ENCODE measurements at regions not wholly inside any gene's neighbourhood (a gene's known extent, or its start where the extent isn't known, plus 50 kb on each side); places are given as distances from the start of the nearest gene placed in this dataset.

DNA sequence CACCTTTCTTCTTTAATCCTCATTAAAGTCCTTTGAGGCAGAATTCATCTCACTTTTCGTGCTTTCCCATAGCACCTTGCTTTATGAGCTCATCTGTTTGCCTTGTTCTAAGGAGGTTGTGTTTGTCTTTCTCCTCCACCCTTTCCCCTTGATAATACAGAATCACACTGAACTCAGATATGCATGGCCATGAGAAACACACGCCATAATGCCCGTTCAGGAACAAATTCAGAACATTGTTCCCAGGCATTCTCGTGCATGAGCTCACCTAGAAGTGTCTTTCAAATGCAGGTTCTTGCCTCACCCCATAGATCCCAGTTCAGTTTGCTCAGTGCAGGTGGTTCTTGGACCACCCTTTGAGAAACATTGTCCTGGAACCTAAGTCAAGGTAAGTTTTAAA lies 71.1 kb downstream of the TMEM114 start:
- Histone ChIP-seq H3K36me3 (ENCODE audit: control insufficient read depth, insufficient read depth, low read length) (no peaks in the 10 kb centered on the region), H3K4me1 (ENCODE audit: control insufficient read depth, insufficient read depth, low read length) (peaks cover 2% of the 10 kb centered on the region), H3K4me3 (ENCODE audit: low read length) (no peak overlapping the region), H3K27me3 (ENCODE audit: control insufficient read depth, insufficient read depth, low read length, poor library complexity, severe bottlenecking) (peaks cover 8% of the 10 kb centered on the region), H3K9me3 (ENCODE audit: control insufficient read depth, low read length) (no peaks in the 10 kb centered on the region), H3K27ac (ENCODE audit: low read depth, low read length) (no peak overlapping the region), H3K9ac (ENCODE audit: extremely low read depth, low read length, poor library complexity, severe bottlenecking) (no peak overlapping the region)
- Mint-ChIP-seq H3K36me3 (ENCODE audit: low read depth) (no peaks in the 10 kb centered on the region), H3K9me3 (no peaks in the 10 kb centered on the region), H3K27me3 (ENCODE audit: insufficient read depth) (peaks cover 68% of the 10 kb centered on the region), H3K4me1 (peaks cover 9% of the 10 kb centered on the region), H3K4me3 (no peak overlapping the region), H3K27ac (no peak overlapping the region)
- TF ChIP-seq, protein P1, sequence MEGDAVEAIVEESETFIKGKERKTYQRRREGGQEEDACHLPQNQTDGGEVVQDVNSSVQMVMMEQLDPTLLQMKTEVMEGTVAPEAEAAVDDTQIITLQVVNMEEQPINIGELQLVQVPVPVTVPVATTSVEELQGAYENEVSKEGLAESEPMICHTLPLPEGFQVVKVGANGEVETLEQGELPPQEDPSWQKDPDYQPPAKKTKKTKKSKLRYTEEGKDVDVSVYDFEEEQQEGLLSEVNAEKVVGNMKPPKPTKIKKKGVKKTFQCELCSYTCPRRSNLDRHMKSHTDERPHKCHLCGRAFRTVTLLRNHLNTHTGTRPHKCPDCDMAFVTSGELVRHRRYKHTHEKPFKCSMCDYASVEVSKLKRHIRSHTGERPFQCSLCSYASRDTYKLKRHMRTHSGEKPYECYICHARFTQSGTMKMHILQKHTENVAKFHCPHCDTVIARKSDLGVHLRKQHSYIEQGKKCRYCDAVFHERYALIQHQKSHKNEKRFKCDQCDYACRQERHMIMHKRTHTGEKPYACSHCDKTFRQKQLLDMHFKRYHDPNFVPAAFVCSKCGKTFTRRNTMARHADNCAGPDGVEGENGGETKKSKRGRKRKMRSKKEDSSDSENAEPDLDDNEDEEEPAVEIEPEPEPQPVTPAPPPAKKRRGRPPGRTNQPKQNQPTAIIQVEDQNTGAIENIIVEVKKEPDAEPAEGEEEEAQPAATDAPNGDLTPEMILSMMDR (conservative IDR thresholded peaks at IDR 0.05): no peak
- 90 to 93% methylated on average over 3 to 4 of the region's 4 CpGs for WGBS, 2 experiments (ENCODE audit: insufficient coverage in 1 of 2, insufficient read length in 1 of 2)
- no peak for DNase-seq

DNA sequence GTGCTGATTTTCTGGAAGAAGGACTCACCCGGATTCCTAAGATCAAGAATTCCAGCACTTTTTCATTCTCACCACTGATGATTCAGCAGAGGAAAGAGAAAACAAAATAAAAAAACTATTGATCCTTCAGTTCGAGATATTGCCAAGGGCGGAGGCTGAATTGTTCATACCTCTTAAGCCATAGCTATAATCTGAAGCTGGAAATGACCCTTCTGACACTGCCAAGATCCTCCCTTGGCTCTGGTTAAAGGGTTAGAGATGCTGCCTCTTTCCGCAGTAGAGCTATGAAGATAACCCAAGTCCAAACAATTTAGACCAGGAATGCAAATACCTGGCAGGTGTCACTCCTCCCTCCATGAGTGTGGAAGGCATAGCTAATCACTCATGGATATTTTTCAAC lies 73.0 kb downstream of the TMEM114 start:
- Mint-ChIP-seq H3K27ac (no peak overlapping the region), H3K9me3 (no peaks in the 10 kb centered on the region), H3K4me1 (peaks cover 14% of the 10 kb centered on the region), H3K36me3 (ENCODE audit: low read depth) (no peaks in the 10 kb centered on the region), H3K4me3 (no peak overlapping the region), H3K27me3 (ENCODE audit: insufficient read depth) (peaks cover 74% of the 10 kb centered on the region)
- Histone ChIP-seq H3K4me3 (ENCODE audit: low read length) (no peak overlapping the region), H3K9me3 (ENCODE audit: control insufficient read depth, low read length) (no peaks in the 10 kb centered on the region), H3K9ac (ENCODE audit: extremely low read depth, low read length, poor library complexity, severe bottlenecking) (no peak overlapping the region), H3K36me3 (ENCODE audit: control insufficient read depth, insufficient read depth, low read length) (no peaks in the 10 kb centered on the region), H3K27ac (ENCODE audit: low read depth, low read length) (no peak overlapping the region), H3K4me1 (ENCODE audit: control insufficient read depth, insufficient read depth, low read length) (peaks cover 2% of the 10 kb centered on the region), H3K27me3 (ENCODE audit: control insufficient read depth, insufficient read depth, low read length, poor library complexity, severe bottlenecking) (peaks cover 12% of the 10 kb centered on the region)
- no peak for DNase-seq
- TF ChIP-seq, protein P1 (conservative IDR thresholded peaks at IDR 0.05): no peak
- 88 to 100% methylated on average over 3 to 4 of the region's 4 CpGs for WGBS, 2 experiments (ENCODE audit: insufficient coverage in 1 of 2, insufficient read length in 1 of 2)

DNA sequence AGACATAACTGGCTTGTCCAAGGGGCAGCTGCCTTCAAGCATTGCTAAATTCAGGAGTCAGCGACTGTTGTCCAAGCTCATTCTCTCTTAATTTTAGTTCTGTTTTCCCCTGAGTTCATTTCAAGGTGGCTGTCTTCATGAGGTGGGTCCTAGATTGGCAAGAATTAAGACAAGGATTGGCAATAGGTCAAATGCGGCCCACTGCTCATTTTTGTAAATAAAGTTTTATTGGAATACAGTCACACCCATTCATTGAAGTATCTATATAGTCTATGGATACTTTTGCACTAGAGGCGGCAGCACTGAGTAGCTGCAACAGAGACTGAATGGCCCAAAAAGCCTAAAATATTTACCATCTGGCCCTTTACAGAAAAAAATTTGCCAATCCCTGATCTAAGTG lies 73.8 kb downstream of the TMEM114 start:
- Histone ChIP-seq H3K27ac (ENCODE audit: low read depth, low read length) (no peak overlapping the region), H3K4me3 (ENCODE audit: low read length) (no peak overlapping the region), H3K36me3 (ENCODE audit: control insufficient read depth, insufficient read depth, low read length) (no peaks in the 10 kb centered on the region), H3K4me1 (ENCODE audit: control insufficient read depth, insufficient read depth, low read length) (peaks cover 2% of the 10 kb centered on the region), H3K27me3 (ENCODE audit: control insufficient read depth, insufficient read depth, low read length, poor library complexity, severe bottlenecking) (peaks cover 12% of the 10 kb centered on the region), H3K9me3 (ENCODE audit: control insufficient read depth, low read length) (no peaks in the 10 kb centered on the region), H3K9ac (ENCODE audit: extremely low read depth, low read length, poor library complexity, severe bottlenecking) (no peak overlapping the region)
- Mint-ChIP-seq H3K27me3 (ENCODE audit: insufficient read depth) (peaks cover 75% of the 10 kb centered on the region), H3K4me3 (no peak overlapping the region), H3K9me3 (no peaks in the 10 kb centered on the region), H3K4me1 (peaks cover 14% of the 10 kb centered on the region), H3K36me3 (ENCODE audit: low read depth) (no peaks in the 10 kb centered on the region), H3K27ac (no peak overlapping the region)
- whole genome bisulfite sequencing, 2 experiments (ENCODE audit: insufficient coverage in 1 of 2, insufficient read length in 1 of 2): 90 to 93% methylated on average over 1 to 3 of the region's 3 CpGs
- no peak for DNase-seq
- TF ChIP-seq, protein P1 (conservative IDR thresholded peaks at IDR 0.05): no peak

Data from endodermal cell (in vitro differentiated cells).